GM21737 (cell line): ENCODE measurements at regions not wholly inside any gene's neighbourhood (a gene's known extent, or its start where the extent isn't known, plus 50 kb on each side); places are given as distances from the start of the nearest gene placed in this dataset.

Experiments
- ATAC-seq: cut with Tn5 transposase; IDR thresholded peaks from one replicate; pipeline ENCODE4 v1.9.1; 2021; ENCODE audit warnings: mild to moderate bottlenecking, moderate library complexity; ENCODE audit not compliant: unreplicated experiment

DNA sequence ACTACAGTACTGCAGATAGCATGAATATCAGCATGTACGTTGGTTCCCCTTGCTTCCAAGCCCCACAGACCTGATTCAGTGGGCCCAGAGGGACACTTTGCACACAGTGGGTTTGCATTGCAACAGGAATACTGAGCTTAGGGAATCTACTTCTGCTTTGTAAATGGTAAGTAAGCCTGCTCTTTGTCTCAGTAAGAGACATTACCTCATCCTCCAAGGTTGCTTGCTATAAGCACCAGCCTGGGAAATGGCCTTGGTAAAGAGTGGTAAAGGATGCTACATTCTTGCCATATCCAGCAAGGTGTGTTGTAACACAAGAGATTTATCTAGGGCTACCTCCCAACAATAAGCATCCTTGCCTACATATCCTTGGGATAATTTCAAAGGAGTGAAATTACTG, 730.5 kb downstream of the INHBA start:
- no peak for ATAC-seq

- ATAC-seq, result no peak
Observed at GRCh38 chr7:40969641-40970040, 733.2 kb downstream of the INHBA start.

- no peak for ATAC-seq
Observed at GRCh38 chr7:40966693-40967092, 736.2 kb downstream of the INHBA start.

- ATAC-seq, result no peak
Observed at GRCh38 chr7:40965774-40966173, 737.1 kb downstream of the INHBA start.

- ATAC-seq, result no peak
Observed at GRCh38 chr7:40965016-40965415, 737.9 kb downstream of the INHBA start.

DNA sequence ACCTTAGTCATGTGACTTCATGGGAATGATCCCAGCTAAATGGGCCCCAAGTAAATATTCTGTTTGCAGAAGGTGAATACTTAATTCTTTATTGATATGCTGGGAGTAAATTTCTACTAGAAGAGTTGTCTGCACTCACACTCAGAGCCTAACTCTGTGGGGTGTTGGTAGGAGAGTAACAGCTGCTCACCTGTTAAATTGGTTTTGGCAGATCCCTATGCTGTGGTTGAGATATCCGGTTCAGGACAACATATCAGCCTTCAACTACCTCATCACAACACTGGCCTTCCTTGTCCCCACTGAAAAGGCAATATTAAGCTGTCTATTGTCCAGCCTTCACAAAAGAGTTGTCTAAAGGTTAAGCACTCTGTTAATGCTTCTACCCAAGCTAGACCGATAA, 738.3 kb downstream of the INHBA start:
- no peak for ATAC-seq

- ATAC-seq, result no peak
Observed at GRCh38 chr7:40959955-40960354, 742.9 kb downstream of the INHBA start.

DNA sequence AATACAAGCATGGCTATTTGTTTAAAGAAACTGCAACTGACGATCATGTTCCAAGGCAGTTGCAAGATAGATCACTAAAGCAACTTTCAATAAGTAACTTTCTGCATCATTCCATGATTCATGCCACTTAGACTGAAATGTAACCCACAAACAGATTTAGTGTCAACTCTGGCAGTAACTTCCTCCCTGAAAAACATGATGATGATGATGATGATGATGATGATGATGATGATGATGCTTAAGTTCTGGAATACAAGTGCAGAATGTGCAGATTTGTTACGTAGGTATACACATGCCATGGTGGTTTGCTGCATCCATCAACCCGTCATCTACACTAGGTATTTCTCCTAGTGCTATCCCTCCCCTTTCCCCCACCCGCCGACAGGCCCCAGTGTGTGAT, 754.7 kb downstream of the INHBA start:
- no peak for ATAC-seq

DNA sequence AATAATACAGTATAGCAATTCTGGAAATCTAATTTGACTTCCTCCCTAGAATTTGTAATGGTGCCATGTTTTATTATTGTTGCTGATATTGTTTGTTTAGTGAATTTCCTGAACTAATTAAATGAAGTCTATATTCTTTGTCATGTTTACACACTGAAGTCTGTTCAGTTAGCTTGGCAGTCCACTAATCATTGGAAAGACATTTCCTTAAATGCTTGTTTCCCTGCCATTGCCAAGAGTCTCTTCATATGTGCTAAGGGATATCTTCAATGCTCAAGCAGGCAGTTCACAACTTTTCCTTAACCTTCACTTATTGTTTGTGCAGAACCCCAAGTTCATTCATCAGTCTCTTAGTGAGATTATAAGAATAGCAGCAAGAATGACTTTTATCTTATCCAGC, 755.3 kb downstream of the INHBA start:
- ATAC-seq, result no peak

DNA sequence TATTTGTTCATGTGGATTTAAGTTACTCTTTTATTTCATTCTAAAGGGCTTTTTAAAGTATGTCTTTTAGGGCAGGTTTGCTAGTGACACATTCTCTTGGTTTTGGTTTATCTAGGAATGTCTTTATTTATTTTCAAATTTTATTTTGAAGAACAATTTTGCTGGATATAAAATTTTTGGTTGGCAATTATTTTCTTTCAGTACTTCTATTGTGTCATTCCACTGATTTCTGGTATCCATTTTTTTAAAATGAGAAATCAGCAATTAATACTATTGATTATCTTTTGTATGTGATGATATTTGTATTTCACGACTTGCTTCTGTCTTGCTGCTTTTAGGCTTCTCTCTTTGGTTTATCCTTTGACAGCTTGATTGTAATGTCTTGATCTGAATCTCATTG, 756.3 kb downstream of the INHBA start:
- no peak for ATAC-seq

DNA sequence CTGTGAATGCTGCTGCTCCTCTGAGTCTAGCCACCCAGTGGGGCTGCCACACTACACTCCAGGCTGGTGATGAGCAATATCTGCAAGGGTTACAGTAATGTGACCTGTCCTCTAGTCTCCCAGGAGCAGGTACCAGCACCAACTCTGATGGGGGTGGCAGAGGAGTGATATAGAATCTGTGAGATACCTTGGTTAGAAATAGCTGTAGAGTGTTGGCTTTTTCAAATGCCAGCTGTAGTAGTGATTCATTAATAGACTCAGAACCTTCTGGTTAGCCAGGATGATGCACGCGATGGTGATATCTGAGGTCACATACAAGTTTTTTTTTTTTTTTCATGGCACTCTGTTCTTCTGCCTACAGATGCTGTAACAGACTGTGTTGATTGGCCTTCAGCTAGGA, 757.1 kb downstream of the INHBA start:
- ATAC-seq, result no peak

GRCh38 chr7:40944981-40945585, 757.8 kb downstream of the INHBA start:
- ATAC-seq, result no peak

DNA sequence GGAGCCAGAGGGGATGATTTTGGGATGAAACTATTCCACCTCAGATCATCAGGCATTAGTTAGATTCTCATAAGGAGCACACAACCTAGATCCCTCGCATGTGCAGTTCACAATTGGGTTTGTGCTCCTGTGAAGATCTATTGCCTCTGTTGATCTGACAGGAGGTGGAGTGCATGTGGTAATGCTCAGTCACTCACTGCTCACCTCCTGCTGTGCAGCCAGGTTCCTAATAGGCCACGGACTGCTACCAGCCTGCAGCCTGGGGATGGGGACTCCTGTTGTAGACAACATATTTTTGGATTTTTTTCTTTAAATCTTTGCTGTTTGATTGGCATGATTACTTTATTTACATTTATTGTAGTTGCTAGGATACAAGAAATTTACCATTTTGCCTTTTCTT, 765.0 kb downstream of the INHBA start:
- ATAC-seq, result no peak

DNA sequence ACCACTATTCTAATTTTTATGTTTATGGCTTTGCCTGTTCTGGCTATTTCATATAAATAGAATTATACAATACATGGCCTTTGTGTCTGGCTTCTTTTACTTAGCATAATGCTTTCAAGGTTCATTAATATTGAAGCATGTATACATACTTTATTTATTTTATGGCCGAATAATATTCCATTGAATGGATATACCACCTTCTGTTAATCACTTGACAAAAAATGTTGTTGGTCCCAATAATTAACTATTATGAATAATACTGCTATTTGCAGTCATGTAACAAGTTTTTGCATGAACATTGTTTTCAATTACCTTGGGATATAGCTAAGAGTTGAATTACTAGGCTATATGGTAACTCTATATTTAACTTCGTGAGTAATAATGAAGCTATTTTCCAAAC, 767.5 kb downstream of the INHBA start:
- ATAC-seq, result no peak

DNA sequence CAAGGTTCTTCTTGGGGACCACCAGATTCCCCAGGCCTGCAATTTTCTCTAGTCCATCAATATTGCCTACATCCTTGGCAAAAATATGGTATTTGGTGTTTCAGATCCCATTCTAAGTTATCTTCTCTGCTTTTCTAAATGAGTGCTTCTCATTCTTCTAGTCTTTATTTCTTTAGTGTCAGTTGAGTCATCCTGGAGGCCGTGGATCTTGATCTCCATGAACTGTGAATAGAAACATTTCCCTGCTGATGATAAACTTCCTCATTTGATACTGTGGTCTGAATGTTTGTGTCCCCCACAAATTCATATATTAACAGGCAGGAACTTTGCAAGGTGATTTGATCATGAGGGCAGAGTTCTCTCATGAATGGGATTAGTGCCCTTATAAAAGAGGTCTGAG, 779.3 kb downstream of the INHBA start:
- no peak for ATAC-seq

DNA sequence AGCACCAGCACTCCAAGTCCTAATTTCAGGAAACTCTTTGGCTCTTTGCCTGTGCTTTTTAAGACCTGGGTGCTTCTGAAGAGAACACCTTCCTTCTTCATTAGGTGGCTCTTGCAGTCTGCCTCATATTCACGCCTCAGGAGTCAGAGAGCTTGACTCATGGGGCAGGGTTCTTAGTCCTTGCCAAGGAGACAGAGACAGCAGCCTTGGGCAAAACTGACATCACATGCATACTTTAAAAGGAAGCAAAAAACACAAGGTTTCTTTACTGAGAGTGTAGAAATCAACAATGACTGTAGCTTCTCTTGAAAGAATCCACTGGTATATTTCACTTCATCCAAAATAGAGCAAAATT, 780.6 kb downstream of the INHBA start:
- no peak for ATAC-seq

DNA sequence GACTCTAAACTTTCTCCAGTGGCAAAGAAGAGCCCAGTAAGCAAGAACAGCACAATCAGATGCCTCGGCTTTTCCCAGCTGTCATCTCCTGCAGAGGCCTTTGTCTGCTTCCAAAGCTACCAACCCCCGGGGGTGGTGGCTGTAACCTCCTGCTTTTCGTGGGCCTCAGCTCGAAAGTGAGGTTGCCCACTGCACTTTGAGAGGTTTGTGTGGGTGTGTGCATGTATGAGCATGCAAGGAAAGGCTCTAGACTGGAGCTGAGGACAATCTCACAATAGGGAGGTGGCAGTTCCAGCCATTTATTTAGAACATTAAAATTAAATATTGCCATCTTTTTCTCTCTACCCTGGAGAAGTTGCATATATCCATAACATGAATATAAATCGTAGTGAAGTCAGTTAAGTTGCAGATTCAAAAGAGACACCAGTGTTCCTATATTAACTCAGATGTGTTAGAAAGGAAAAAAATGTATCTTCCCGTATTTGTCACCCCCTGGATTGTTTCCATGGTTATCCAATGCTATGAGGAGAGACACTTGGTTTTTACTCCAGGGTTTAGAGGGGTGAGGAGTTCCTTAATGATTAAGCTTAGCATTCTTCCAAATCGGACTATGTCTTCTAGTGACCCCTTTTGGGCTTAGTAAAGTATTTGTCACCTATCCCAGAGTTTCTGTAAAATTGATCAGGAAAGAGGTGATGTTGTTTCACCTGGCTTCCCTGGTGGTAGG, 781.1 kb downstream of the INHBA start:
- no peak for ATAC-seq

- no peak for ATAC-seq
Observed at GRCh38 chr7:40918701-40919271, 784.0 kb downstream of the SUGCT start.

DNA sequence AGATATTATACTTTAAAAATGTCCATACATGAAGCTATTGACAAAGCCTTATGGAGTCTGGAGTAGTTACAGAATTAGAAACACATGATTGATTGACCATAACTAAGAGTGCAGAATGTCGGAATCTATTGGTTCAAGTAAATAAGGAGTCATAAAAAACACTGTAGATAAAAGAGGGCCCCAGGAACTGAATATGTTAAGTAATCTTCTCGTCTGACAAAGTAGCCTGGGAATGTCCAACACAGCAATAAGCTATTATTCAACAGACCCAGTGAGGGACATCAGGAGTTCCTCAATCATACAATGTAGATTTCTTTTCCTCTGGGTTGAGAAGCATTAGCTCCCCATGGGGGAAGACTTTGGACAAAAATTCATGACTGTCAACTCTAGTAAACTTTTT, 782.0 kb downstream of the SUGCT start:
- no peak for ATAC-seq

- no peak for ATAC-seq
Observed at GRCh38 chr7:40915071-40915470, 780.3 kb downstream of the SUGCT start.
